Upper lobe of left lung (tissue), 4 donors: ENCODE measurements at regions not wholly inside any gene's neighbourhood (a gene's known extent, or its start where the extent isn't known, plus 50 kb on each side); places are given as distances from the start of the nearest gene placed in this dataset.

Experiments
- POLR2A ChIP-seq, 4 donors: fragments of 450-650 bp; IDR thresholded peaks; one replicate each; pipeline ENCODE4 v1.5.1; 2016 to 2017; ENCODE audit warnings: antibody characterized with exemption in 4 of 4, mild to moderate bottlenecking in 2 of 4
- TF ChIP-seq, protein P1 (sequence below), 6 experiments: fragments of 450-650 bp in 4 of 6; fragments of 200-600 bp in 2 of 6; sonication (generic) in 2 of 6; IDR thresholded peaks; one replicate each; pipeline ENCODE4 v1.5.1; 2016 to 2019; ENCODE audit warnings: antibody characterized with exemption in 6 of 6

DNA sequence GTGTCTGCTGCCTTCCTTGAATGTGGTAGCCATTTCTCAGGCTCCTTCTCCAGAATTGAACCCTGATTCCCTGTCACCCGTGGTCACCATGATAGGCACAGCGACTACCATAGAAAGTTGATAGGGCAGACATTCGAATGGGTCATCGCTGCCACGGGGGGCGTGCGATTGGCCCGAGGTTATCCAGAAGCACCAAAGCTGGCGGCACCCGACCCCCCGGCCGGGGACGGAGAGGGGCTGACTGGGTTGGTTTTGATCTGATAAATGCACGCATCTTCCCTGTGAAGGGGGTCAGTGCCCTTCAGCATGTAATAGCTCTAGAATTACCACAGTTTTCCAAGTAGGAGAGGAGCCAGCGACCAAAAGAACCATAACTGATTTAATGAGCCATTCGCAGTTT is 94.0 kb upstream of the ANKRD30BL start:
- TF ChIP-seq, protein P1, sequence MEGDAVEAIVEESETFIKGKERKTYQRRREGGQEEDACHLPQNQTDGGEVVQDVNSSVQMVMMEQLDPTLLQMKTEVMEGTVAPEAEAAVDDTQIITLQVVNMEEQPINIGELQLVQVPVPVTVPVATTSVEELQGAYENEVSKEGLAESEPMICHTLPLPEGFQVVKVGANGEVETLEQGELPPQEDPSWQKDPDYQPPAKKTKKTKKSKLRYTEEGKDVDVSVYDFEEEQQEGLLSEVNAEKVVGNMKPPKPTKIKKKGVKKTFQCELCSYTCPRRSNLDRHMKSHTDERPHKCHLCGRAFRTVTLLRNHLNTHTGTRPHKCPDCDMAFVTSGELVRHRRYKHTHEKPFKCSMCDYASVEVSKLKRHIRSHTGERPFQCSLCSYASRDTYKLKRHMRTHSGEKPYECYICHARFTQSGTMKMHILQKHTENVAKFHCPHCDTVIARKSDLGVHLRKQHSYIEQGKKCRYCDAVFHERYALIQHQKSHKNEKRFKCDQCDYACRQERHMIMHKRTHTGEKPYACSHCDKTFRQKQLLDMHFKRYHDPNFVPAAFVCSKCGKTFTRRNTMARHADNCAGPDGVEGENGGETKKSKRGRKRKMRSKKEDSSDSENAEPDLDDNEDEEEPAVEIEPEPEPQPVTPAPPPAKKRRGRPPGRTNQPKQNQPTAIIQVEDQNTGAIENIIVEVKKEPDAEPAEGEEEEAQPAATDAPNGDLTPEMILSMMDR (IDR thresholded peaks at IDR 0.05): no peak
- TF ChIP-seq POLR2A (IDR thresholded peaks at IDR 0.05): no peak
